Osteocyte (in vitro differentiated cells): ENCODE measurements at regions not wholly inside any gene's neighbourhood (a gene's known extent, or its start where the extent isn't known, plus 50 kb on each side); places are given as distances from the start of the nearest gene placed in this dataset.
"Not testable (repeated sequence)": the region's sequence is repeated elsewhere in the genome, so short reads cannot be mapped to it uniquely, and the experiment has no call there.

Source experiments
- DNase-seq: peaks from one replicate; pipeline ENCODE4 v3.0.0; 2021; ENCODE audit warnings: mixed read lengths; ENCODE audit not compliant: unreplicated experiment; ENCODE audit errors: extremely low spot score
- H3K27ac Mint-ChIP-seq: one replicate; pipeline ENCODE4 v1.8.0; 2021; ENCODE audit warnings: mild to moderate bottlenecking, mixed read lengths; ENCODE audit not compliant: unreplicated experiment
- H3K27me3 Mint-ChIP-seq: one replicate; pipeline ENCODE4 v1.8.0; 2021; ENCODE audit warnings: mixed read lengths; ENCODE audit not compliant: unreplicated experiment
- H3K36me3 Mint-ChIP-seq: one replicate; pipeline ENCODE4 v1.8.0; 2021; ENCODE audit warnings: mixed read lengths; ENCODE audit not compliant: unreplicated experiment
- H3K4me1 Mint-ChIP-seq: one replicate; pipeline ENCODE4 v1.8.0; 2021; ENCODE audit warnings: mixed read lengths; ENCODE audit not compliant: unreplicated experiment
- H3K4me3 Mint-ChIP-seq: one replicate; pipeline ENCODE4 v1.8.0; 2021; ENCODE audit warnings: mild to moderate bottlenecking, moderate library complexity, mixed read lengths; ENCODE audit not compliant: unreplicated experiment
- H3K9me3 Mint-ChIP-seq: one replicate; pipeline ENCODE4 v1.8.0; 2021; ENCODE audit warnings: mixed read lengths; ENCODE audit not compliant: unreplicated experiment
- TF ChIP-seq, protein P1 (sequence below): fragments of 200-600 bp; sonication (generic); IDR thresholded peaks from 2 replicates; pipeline ENCODE4 v1.5.0; 2021; ENCODE audit warnings: antibody characterized with exemption, mild to moderate bottlenecking, moderate library complexity

DNA sequence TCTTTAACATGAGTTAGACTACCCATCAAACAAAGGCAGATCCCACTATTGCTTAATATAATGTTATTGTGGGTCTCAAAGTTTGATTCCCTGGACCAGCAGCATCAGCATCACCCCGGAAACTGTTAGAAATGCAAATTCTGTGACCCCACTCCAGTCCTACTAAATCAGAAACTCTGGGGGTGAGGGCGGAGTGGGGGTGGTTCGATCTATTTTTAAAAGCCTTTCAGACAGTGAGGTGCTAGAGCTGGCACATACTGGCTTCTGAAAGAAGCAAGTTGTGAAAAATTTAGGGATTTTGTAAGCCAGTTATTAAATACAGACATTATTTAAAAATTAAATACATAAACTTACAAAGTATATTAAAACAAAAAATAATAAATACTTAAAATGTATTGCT is 513.2 kb downstream of the NFIB start:
- no peak overlapping the region for H3K27ac Mint-ChIP-seq
- no peak overlapping the region for H3K4me3 Mint-ChIP-seq
- H3K27me3 Mint-ChIP-seq, result peaks cover 32% of the 10 kb centered on the region
- TF ChIP-seq, protein P1, sequence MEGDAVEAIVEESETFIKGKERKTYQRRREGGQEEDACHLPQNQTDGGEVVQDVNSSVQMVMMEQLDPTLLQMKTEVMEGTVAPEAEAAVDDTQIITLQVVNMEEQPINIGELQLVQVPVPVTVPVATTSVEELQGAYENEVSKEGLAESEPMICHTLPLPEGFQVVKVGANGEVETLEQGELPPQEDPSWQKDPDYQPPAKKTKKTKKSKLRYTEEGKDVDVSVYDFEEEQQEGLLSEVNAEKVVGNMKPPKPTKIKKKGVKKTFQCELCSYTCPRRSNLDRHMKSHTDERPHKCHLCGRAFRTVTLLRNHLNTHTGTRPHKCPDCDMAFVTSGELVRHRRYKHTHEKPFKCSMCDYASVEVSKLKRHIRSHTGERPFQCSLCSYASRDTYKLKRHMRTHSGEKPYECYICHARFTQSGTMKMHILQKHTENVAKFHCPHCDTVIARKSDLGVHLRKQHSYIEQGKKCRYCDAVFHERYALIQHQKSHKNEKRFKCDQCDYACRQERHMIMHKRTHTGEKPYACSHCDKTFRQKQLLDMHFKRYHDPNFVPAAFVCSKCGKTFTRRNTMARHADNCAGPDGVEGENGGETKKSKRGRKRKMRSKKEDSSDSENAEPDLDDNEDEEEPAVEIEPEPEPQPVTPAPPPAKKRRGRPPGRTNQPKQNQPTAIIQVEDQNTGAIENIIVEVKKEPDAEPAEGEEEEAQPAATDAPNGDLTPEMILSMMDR, result no peak
- H3K4me1 Mint-ChIP-seq, result no peaks in the 10 kb centered on the region
- no peaks in the 10 kb centered on the region for H3K36me3 Mint-ChIP-seq
- H3K9me3 Mint-ChIP-seq, result peaks cover 6% of the 10 kb centered on the region
- no peak for DNase-seq

DNA sequence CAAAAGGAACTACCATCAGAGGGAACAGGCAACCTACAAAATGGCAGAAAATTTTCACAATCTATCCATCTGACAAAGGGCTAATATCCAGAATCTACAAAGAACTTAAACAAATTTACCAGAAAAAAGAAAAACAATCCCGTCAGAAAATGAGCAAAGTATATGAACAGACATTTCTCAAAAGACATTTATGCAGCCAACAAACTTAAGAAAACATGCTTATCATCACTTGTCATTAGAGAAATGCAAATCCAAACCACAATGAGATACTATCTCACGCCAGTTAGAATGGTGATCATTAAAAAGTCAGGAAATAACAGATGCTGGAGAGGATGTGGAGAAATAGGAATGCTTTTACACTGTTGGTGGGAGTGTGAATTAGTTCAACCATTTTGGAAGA is 516.2 kb downstream of the NFIB start:
- H3K4me3 Mint-ChIP-seq, result not testable (repeated sequence)
- peaks cover 11% of the 10 kb centered on the region for H3K9me3 Mint-ChIP-seq

DNA sequence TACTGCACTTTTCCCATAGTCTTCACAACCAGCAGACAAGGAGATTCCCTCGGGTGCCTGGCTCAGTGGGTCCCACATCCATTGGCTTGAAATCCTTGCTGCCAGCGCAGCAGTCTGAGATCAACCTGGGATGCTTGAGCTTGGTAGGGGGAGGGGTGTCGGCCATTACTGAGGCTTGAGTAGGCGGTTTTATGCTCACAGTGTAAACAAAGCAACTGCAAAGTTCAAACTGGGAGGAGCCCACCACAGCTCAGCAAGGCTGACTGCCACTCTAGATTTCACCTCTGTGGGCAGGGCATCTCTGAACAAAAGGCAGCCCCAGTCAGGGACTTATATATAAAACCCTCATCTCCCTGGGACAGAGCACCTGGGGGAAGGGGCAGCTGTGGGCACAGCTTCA is 512.3 kb upstream of the MPDZ start:
- TF ChIP-seq, protein P1, result no peak
- no peak overlapping the region for H3K4me3 Mint-ChIP-seq
- peaks cover 13% of the 10 kb centered on the region for H3K4me1 Mint-ChIP-seq
- DNase-seq, result no peak
- peaks cover 2% of the 10 kb centered on the region for H3K36me3 Mint-ChIP-seq
- H3K9me3 Mint-ChIP-seq, result peaks cover 5% of the 10 kb centered on the region
- no peak overlapping the region for H3K27ac Mint-ChIP-seq
- peaks cover 15% of the 10 kb centered on the region for H3K27me3 Mint-ChIP-seq

More for the DNA sequence above, 516.2 kb downstream of the NFIB start:
- H3K27me3 Mint-ChIP-seq, result peaks cover 27% of the 10 kb centered on the region
- H3K36me3 Mint-ChIP-seq, H3K4me1 Mint-ChIP-seq, DNase-seq, H3K27ac Mint-ChIP-seq: not testable (repeated sequence)

DNA sequence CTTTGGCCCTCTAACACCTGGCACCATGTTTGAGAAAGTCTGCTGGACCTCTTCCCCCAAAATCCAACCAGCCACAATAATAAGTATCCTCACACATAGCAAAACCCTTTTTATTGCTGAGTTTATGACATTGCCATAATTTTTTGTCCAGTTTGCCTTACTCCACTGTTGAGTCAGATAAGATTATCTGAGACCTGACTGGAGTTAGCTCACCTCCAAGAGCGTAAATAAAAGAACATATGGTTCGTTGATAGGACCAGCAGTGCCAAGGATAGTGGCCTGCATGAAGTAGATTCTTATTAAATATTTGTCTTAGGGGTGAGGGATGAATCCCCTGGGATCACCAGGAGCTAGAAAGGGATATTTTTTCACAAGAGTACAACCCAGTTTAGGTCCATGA is 510.6 kb upstream of the MPDZ start:
- H3K36me3 Mint-ChIP-seq, result peaks cover 2% of the 10 kb centered on the region
- no peak for DNase-seq
- TF ChIP-seq, protein P1, result no peak
- peaks cover 4% of the 10 kb centered on the region for H3K27me3 Mint-ChIP-seq
- peaks cover 23% of the 10 kb centered on the region for H3K4me1 Mint-ChIP-seq
- H3K27ac Mint-ChIP-seq, result no peak overlapping the region
- no peak overlapping the region for H3K4me3 Mint-ChIP-seq
- H3K9me3 Mint-ChIP-seq, result peaks cover 5% of the 10 kb centered on the region

DNA sequence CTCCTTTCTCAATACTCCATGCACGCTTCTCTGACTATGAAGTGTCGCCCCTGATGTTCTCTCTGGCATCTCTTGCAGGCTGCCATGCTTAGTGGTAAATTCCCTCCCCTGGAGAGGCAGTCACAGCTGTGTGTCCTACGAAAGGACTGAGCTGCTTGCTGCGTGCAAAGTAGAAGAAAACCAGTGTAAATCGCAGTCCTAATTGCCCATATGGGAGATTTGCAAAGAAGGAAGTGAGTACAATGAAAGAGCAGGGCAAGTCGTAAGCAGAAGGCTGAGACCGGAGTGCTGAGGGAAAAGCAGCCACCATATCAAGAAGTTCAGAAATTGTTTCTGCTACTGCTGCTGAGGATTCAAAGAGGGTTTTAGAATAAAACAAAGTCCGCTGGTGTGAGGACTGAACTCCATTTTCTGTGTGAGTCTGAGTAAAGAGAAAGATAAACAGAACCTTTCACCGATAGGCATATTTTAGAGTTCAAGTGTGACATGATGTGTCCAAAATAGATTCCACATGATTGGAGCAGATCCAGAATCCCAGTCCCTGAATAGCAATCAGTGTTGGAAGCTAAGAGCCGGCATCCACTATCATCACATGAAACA is 507.8 kb upstream of the MPDZ start:
- no peak for DNase-seq
- H3K9me3 Mint-ChIP-seq, result no peaks in the 10 kb centered on the region
- TF ChIP-seq, protein P1, result no peak
- peak overlapping the region; percentile 89 for H3K27ac Mint-ChIP-seq
- H3K4me1 Mint-ChIP-seq, result peaks cover 23% of the 10 kb centered on the region
- peak overlapping the region; percentile 59 for H3K4me3 Mint-ChIP-seq
- no peaks in the 10 kb centered on the region for H3K27me3 Mint-ChIP-seq
- no peaks in the 10 kb centered on the region for H3K36me3 Mint-ChIP-seq

DNA sequence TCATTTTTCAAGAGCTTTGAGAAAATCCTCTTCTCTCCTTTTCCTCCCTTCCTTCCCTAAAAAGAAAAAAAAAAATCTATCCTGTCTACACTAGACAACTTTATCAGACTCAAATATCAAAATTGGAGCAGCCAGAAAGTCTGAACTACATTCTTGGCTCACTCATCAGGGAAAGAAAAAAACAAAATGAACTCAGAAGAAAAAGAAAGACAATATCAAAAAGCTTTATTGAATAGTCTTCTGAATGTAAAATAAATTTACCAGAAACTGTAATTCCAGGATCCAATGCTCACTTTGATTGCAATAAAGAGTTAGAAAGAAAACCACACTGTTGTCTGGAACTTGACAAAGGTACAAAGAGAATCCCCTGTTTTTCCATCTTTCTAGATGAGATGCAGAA is 507.2 kb upstream of the MPDZ start:
- H3K4me3 Mint-ChIP-seq, result no peak overlapping the region
- peak overlapping the region; percentile 89 for H3K27ac Mint-ChIP-seq
- DNase-seq, result no peak
- H3K36me3 Mint-ChIP-seq, result no peaks in the 10 kb centered on the region
- no peaks in the 10 kb centered on the region for H3K27me3 Mint-ChIP-seq
- TF ChIP-seq, protein P1, result no peak
- no peaks in the 10 kb centered on the region for H3K9me3 Mint-ChIP-seq
- H3K4me1 Mint-ChIP-seq, result peaks cover 23% of the 10 kb centered on the region
